HFFc6 (cell line): ENCODE measurements at regions not wholly inside any gene's neighbourhood (a gene's known extent, or its start where the extent isn't known, plus 50 kb on each side); places are given as distances from the start of the nearest gene placed in this dataset.

Source experiments
- DNase-seq: peaks from one replicate; pipeline ENCODE4 v3.0.0-alpha.2; 2018
- H3K27ac Mint-ChIP-seq: 2 replicates; pipeline ENCODE4 v1.8.0; 2020; ENCODE audit warnings: mild to moderate bottlenecking, mixed read lengths
- H3K27me3 Mint-ChIP-seq: 2 replicates; pipeline ENCODE4 v1.8.0; 2021; ENCODE audit warnings: mild to moderate bottlenecking, moderate library complexity, mixed read lengths; ENCODE audit not compliant: insufficient read depth
- H3K36me3 Mint-ChIP-seq: 2 replicates; pipeline ENCODE4 v1.8.0; 2021; ENCODE audit warnings: low read depth, mixed read lengths
- H3K4me1 Mint-ChIP-seq: 2 replicates; pipeline ENCODE4 v1.8.0; 2020; ENCODE audit warnings: low read depth, mixed read lengths
- H3K4me3 Mint-ChIP-seq: 2 replicates; pipeline ENCODE4 v1.8.0; 2020; ENCODE audit warnings: mild to moderate bottlenecking, moderate library complexity, mixed read lengths
- H3K9me3 Mint-ChIP-seq: 2 replicates; pipeline ENCODE4 v1.8.0; 2020; ENCODE audit warnings: mild to moderate bottlenecking, mixed read lengths
- TF ChIP-seq, protein P1 (sequence below): fragments of 200-600 bp; sonication (generic); IDR thresholded peaks from 2 replicates; pipeline ENCODE4 v1.5.0; 2021; ENCODE audit warnings: antibody characterized with exemption, mild to moderate bottlenecking

DNA sequence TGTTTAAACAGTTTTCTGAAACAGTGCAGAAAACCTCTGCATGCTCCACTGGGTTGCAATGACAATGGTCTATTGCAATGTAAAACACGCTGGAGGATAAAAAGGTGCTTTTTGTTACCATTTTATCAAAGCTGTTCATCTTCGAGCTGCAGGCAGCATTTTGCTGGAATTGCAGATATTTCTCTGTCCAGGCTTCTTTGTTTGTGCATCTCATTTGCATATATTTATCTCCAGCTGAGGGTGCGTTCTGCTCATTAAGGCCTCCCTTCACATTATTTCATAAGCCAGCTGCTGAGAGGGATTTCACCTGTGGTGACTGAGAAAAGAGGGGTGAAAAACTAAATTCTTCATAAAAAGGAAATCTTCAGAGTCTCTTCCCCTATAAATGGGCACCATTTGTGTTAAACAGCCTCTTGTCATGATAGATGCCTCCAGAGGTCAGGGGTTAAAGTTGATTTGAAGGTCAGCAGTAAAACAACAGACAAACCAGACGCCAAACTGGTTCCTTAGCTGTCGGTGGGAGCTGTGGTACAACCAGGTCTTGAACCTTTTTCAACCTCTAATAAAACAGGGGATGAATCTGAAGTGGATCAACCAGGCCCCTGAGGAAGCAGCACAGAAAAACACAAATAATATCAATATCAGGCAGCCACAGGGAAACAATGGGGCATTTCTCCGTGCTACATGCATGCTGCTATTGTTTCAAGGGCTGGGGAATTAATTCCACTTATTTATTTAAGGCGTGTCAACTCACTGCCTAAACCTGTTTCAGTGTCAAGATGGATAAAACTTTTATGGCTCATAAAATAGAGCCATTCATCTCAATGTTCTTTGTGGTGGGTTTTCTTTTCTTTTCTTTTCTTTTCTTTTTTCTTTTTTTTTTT, 265.1 kb downstream of the MEIS1 start:
- H3K4me3 Mint-ChIP-seq: no peak overlapping the region
- peaks cover 26% of the 10 kb centered on the region; the same call in 1 of the 2 replicates for H3K4me1 Mint-ChIP-seq
- TF ChIP-seq, protein P1, sequence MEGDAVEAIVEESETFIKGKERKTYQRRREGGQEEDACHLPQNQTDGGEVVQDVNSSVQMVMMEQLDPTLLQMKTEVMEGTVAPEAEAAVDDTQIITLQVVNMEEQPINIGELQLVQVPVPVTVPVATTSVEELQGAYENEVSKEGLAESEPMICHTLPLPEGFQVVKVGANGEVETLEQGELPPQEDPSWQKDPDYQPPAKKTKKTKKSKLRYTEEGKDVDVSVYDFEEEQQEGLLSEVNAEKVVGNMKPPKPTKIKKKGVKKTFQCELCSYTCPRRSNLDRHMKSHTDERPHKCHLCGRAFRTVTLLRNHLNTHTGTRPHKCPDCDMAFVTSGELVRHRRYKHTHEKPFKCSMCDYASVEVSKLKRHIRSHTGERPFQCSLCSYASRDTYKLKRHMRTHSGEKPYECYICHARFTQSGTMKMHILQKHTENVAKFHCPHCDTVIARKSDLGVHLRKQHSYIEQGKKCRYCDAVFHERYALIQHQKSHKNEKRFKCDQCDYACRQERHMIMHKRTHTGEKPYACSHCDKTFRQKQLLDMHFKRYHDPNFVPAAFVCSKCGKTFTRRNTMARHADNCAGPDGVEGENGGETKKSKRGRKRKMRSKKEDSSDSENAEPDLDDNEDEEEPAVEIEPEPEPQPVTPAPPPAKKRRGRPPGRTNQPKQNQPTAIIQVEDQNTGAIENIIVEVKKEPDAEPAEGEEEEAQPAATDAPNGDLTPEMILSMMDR: no peak
- no peak for DNase-seq
- no peak overlapping the region for H3K27ac Mint-ChIP-seq
- H3K9me3 Mint-ChIP-seq: no peaks in the 10 kb centered on the region
- H3K27me3 Mint-ChIP-seq: no peaks in the 10 kb centered on the region
- H3K36me3 Mint-ChIP-seq: no peaks in the 10 kb centered on the region

DNA sequence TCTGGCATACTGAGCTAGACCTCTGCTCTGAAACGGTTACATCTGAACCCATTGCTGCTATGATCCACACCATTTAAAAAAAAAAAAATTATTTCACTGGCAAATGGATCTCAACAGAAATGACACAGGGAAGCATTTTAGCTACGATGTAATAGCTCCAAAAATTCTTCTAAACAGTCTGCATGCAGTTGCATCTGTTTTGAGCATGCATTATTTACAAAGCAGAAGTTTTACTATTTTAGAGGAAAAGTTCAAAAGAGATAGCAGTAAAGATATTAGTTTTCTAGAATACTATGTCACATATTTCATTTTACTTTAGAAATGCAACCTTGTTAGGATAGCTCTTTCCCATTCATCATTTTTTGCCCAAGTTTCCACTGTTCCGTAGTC, 265.7 kb downstream of the MEIS1 start:
- H3K27me3 Mint-ChIP-seq: no peaks in the 10 kb centered on the region
- no peaks in the 10 kb centered on the region for H3K9me3 Mint-ChIP-seq
- DNase-seq: no peak
- TF ChIP-seq, protein P1: no peak
- no peaks in the 10 kb centered on the region for H3K36me3 Mint-ChIP-seq
- H3K4me3 Mint-ChIP-seq: no peak overlapping the region
- H3K4me1 Mint-ChIP-seq: peaks cover 26% of the 10 kb centered on the region; the same call in 1 of the 2 replicates
- no peak overlapping the region for H3K27ac Mint-ChIP-seq

DNA sequence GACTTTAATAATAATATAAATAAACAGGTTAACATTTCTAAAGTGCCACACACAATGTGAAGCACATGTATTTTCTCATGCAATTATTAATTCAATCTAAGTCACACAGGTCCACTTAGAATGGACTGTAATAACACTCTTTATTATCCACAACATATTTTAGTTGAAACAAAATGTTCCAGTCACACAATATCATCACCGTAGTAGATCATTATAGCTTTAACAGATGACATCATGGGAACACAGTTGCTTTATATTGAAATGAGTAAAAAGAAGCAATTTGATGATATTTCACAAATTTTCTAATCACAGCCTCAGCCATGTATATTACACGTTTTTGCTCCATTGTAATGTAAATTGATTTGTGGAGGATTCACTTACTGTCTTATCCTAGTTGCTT, 266.3 kb downstream of the MEIS1 start:
- no peak overlapping the region for H3K27ac Mint-ChIP-seq
- H3K36me3 Mint-ChIP-seq: no peaks in the 10 kb centered on the region
- peaks cover 26% of the 10 kb centered on the region; the same call in 1 of the 2 replicates for H3K4me1 Mint-ChIP-seq
- H3K27me3 Mint-ChIP-seq: no peaks in the 10 kb centered on the region
- DNase-seq: no peak
- H3K4me3 Mint-ChIP-seq: no peak overlapping the region
- H3K9me3 Mint-ChIP-seq: no peaks in the 10 kb centered on the region
- TF ChIP-seq, protein P1: no peak

DNA sequence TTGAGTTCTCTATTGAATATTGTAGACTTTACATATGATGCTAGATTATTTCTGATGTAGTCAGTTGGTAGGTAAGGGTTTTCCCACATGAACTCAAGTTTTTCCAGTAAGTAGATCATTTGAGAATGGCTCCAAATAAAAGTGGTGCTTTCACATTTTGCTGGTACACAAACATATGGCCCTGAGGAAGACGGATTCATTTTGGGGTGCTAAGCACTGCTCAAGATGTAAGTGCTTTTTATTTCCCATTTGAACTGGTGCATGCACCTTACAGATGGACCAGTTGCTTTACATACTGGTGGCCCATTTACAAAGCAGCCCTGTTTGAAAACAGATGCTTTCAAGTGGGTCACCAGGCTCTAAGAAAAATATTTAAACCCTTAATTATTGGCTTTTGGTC, 266.7 kb downstream of the MEIS1 start:
- H3K27me3 Mint-ChIP-seq: no peaks in the 10 kb centered on the region
- DNase-seq: no peak
- no peaks in the 10 kb centered on the region for H3K9me3 Mint-ChIP-seq
- no peak overlapping the region for H3K4me3 Mint-ChIP-seq
- no peaks in the 10 kb centered on the region for H3K36me3 Mint-ChIP-seq
- TF ChIP-seq, protein P1: no peak
- no peak overlapping the region for H3K27ac Mint-ChIP-seq
- H3K4me1 Mint-ChIP-seq: peaks cover 26% of the 10 kb centered on the region; the same call in 1 of the 2 replicates

DNA sequence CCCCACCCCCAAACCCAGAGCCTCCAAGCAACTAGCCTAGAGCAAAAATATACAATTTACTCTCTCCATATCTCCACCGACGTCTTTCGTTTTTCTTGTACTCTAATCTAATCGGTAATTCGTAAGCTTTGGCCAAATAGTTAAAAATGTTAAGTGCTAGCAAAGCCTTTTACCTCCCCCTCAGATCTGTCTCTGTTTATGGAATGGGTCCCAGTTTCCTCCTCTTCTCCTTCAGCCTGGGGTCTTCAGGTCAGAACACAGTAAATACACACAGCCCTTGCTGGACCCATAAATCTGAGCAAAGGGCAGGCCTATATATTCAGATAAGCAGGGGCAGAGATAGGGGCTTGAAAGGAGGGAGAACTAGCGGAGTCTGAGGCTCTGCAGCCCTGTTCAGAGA, 267.4 kb downstream of the MEIS1 start:
- TF ChIP-seq, protein P1: no peak
- H3K36me3 Mint-ChIP-seq: no peaks in the 10 kb centered on the region
- H3K27me3 Mint-ChIP-seq: no peaks in the 10 kb centered on the region
- H3K9me3 Mint-ChIP-seq: no peaks in the 10 kb centered on the region
- peaks cover 23% of the 10 kb centered on the region; the same call in 1 of the 2 replicates for H3K4me1 Mint-ChIP-seq
- no peak for DNase-seq
- peak overlapping the region; percentile 47; the same call in 1 of the 2 replicates for H3K4me3 Mint-ChIP-seq
- no peak overlapping the region for H3K27ac Mint-ChIP-seq
